Testis (tissue), 2 donors: ENCODE measurements at regions not wholly inside any gene's neighbourhood (a gene's known extent, or its start where the extent isn't known, plus 50 kb on each side); places are given as distances from the start of the nearest gene placed in this dataset.
A peak's percentile ranks its signal among the peaks of the same experiment; 100 is the strongest.

Source experiments
- DNase-seq: peaks from one replicate; pipeline ENCODE4 v3.0.0-alpha.2; 2019
- H3K27ac ChIP-seq, 2 donors: fragments of 200-600 bp; sonication (generic); one replicate each; pipeline ENCODE4 v1.5.1; 2019
- H3K27me3 ChIP-seq: fragments of 200-600 bp; sonication (generic); one replicate; pipeline ENCODE4 v1.5.1; 2019
- H3K36me3 ChIP-seq: fragments of 200-600 bp; sonication (generic); one replicate; pipeline ENCODE4 v1.5.1; 2017; ENCODE audit warnings: low read depth; ENCODE audit errors: missing control alignments
- H3K4me1 ChIP-seq: fragments of 200-600 bp; sonication (generic); one replicate; pipeline ENCODE4 v1.5.1; 2019
- H3K4me3 ChIP-seq, 2 donors: fragments of 200-600 bp; sonication (generic); one replicate each; pipeline ENCODE4 v1.5.1; 2017 to 2019
- H3K9me3 ChIP-seq: fragments of 200-600 bp; sonication (generic); one replicate; pipeline ENCODE4 v1.5.1; 2017
- POLR2A ChIP-seq: fragments of 450-650 bp; IDR thresholded peaks from one replicate; pipeline ENCODE4 v1.6.1; 2017; ENCODE audit warnings: antibody characterized with exemption, mild to moderate bottlenecking, moderate library complexity
- WGBS, 2 donors: methylation state at CpG; one replicate each; pipeline ENCODE4 v1.1.5; 2018; 5-methylcytosine and 5-hydroxymethylcytosine counted together
- intact Hi-C: fragments of 100-400 bp; cut with DNase I; formaldehyde crosslinking; loops from one replicate; pipeline ENCODE4 v1.15.1; 2023; ENCODE audit warnings: low total_unique reads
- TF ChIP-seq, protein P1 (sequence below), 3 experiments: fragments of 450-650 bp in 2 of 3; fragments of 200-600 bp in 1 of 3; sonication (generic) in 1 of 3; IDR thresholded peaks; one replicate each; pipeline ENCODE4 v1.5.1; 2016 to 2019; ENCODE audit warnings: antibody characterized with exemption in 3 of 3, mild to moderate bottlenecking in 2 of 3, moderate library complexity in 1 of 3

GRCh38 chr15:26318689-26319088 lies 454.2 kb downstream of the GABRB3 start:
- DNase-seq, result no peak
- H3K27me3 ChIP-seq, result no peaks in the 10 kb centered on the region
- intact Hi-C loops, result no loop called here
- no peaks in the 10 kb centered on the region for H3K4me1 ChIP-seq
- no peak overlapping the region for H3K4me3 ChIP-seq
- H3K9me3 ChIP-seq, result no peaks in the 10 kb centered on the region
- no peaks in the 10 kb centered on the region for H3K36me3 ChIP-seq
- 65 to 87% methylated on average over 1 of the region's 1 CpG for WGBS, 2 donors
- no peak overlapping the region for H3K27ac ChIP-seq
- TF ChIP-seq, protein P1, sequence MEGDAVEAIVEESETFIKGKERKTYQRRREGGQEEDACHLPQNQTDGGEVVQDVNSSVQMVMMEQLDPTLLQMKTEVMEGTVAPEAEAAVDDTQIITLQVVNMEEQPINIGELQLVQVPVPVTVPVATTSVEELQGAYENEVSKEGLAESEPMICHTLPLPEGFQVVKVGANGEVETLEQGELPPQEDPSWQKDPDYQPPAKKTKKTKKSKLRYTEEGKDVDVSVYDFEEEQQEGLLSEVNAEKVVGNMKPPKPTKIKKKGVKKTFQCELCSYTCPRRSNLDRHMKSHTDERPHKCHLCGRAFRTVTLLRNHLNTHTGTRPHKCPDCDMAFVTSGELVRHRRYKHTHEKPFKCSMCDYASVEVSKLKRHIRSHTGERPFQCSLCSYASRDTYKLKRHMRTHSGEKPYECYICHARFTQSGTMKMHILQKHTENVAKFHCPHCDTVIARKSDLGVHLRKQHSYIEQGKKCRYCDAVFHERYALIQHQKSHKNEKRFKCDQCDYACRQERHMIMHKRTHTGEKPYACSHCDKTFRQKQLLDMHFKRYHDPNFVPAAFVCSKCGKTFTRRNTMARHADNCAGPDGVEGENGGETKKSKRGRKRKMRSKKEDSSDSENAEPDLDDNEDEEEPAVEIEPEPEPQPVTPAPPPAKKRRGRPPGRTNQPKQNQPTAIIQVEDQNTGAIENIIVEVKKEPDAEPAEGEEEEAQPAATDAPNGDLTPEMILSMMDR (IDR thresholded peaks at IDR 0.05), result no peak
- TF ChIP-seq POLR2A, result no peak

- Histone ChIP-seq H3K27ac (no peak overlapping the region), H3K27me3 (no peaks in the 10 kb centered on the region), H3K4me3 (no peak overlapping the region), H3K4me1 (no peaks in the 10 kb centered on the region), H3K36me3 (no peaks in the 10 kb centered on the region), H3K9me3 (no peaks in the 10 kb centered on the region)
- no peak for DNase-seq
- TF ChIP-seq POLR2A, result no peak
- TF ChIP-seq, protein P1 (IDR thresholded peaks at IDR 0.05), result no peak
- intact Hi-C loops, result no loop called here
- 68 to 74% methylated on average over 4 of the region's 4 CpGs for WGBS, 2 donors
Measured at GRCh38 chr15:26314577-26314976, 451.4 kb upstream of the ATP10A start.

DNA sequence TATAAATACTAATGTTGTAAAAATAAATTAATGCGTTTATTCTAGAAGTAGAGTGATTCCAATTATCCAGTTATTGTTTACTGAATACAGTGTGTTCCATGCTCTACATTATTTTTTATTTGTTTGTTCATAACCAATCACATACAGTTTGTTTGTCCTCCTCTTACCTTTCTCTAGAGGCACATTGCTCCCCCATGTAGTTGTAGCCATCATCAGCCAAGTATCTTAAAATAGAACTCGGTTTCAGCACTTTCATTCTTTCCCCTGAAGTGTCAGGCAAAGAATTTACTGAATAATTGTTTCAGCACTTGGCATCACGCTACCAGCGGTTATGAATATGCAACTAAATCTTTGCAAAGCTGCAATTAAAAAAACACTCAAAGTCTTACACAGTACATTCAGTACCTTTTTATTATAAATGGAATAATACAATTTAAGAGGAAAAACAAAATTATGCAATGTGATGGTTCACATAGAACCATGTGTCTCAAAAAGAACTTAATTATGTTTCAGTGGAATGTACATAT lies 448.6 kb upstream of the ATP10A start:
- H3K9me3 ChIP-seq, result no peaks in the 10 kb centered on the region
- TF ChIP-seq, protein P1 (IDR thresholded peaks at IDR 0.05), result no peak
- no peak for TF ChIP-seq POLR2A
- no peaks in the 10 kb centered on the region for H3K36me3 ChIP-seq
- 86 to 87% methylated on average over 4 of the region's 4 CpGs for WGBS, 2 donors
- no peak for DNase-seq
- no peak overlapping the region for H3K27ac ChIP-seq
- no peaks in the 10 kb centered on the region for H3K27me3 ChIP-seq
- H3K4me3 ChIP-seq, result no peak overlapping the region
- intact Hi-C loops, result no loop called here
- H3K4me1 ChIP-seq, result no peaks in the 10 kb centered on the region

GRCh38 chr15:26298659-26299170 lies 435.6 kb upstream of the ATP10A start:
- Histone ChIP-seq H3K27ac (no peak overlapping the region), H3K27me3 (no peaks in the 10 kb centered on the region), H3K4me1 (no peaks in the 10 kb centered on the region), H3K9me3 (no peaks in the 10 kb centered on the region), H3K4me3 (peak overlapping the region in 1 of 2 donors; percentile 26), H3K36me3 (no peaks in the 10 kb centered on the region)
- no peak for TF ChIP-seq POLR2A
- TF ChIP-seq, protein P1 (IDR thresholded peaks at IDR 0.05), result no peak
- intact Hi-C loops, result no loop called here
- whole genome bisulfite sequencing, 2 donors, result 65 to 71% methylated on average over 10 of the region's 10 CpGs
- no peak for DNase-seq

- DNase-seq, result peak; percentile 23
- intact Hi-C loops, result no loop called here
- no peaks in the 10 kb centered on the region for H3K9me3 ChIP-seq
- WGBS, 2 donors, result 75 to 76% methylated on average over 18 to 31 of the region's 38 CpGs
- no peak overlapping the region for H3K27ac ChIP-seq
- H3K36me3 ChIP-seq, result no peaks in the 10 kb centered on the region
- no peak for TF ChIP-seq POLR2A
- TF ChIP-seq, protein P1 (IDR thresholded peaks at IDR 0.05), result no peak
- no peaks in the 10 kb centered on the region for H3K4me1 ChIP-seq
- H3K4me3 ChIP-seq, result peak overlapping the region; percentile 12 to 26
- no peaks in the 10 kb centered on the region for H3K27me3 ChIP-seq
Measured at GRCh38 chr15:26298010-26298658, 435.0 kb upstream of the ATP10A start.
